Upper lobe of left lung (tissue), 4 donors: ENCODE measurements at regions not wholly inside any gene's neighbourhood (a gene's known extent, or its start where the extent isn't known, plus 50 kb on each side); places are given as distances from the start of the nearest gene placed in this dataset.

Source experiments
- CTCF ChIP-seq, 6 experiments: fragments of 450-650 bp in 4 of 6; fragments of 200-600 bp in 2 of 6; sonication (generic) in 2 of 6; IDR thresholded peaks; one replicate each; pipeline ENCODE4 v1.5.1; 2016 to 2019; ENCODE audit warnings: antibody characterized with exemption in 6 of 6
- EP300 ChIP-seq, 4 donors: sonication (generic); formaldehyde crosslinking; IDR thresholded peaks; one replicate each; pipeline ENCODE4 v1.5.1; 2017; ENCODE audit warnings: antibody characterized with exemption in 4 of 4, control low read depth in 2 of 4
- POLR2A ChIP-seq, 4 donors: fragments of 450-650 bp; IDR thresholded peaks; one replicate each; pipeline ENCODE4 v1.5.1; 2016 to 2017; ENCODE audit warnings: antibody characterized with exemption in 4 of 4, mild to moderate bottlenecking in 2 of 4
- POLR2AphosphoS5 ChIP-seq, 2 donors: sonication (generic); formaldehyde crosslinking; IDR thresholded peaks; one replicate each; pipeline ENCODE4 v1.5.1; 2017; ENCODE audit warnings: antibody characterized with exemption in 2 of 2

- no peak for TF ChIP-seq POLR2AphosphoS5 (IDR thresholded peaks at IDR 0.05)
- TF ChIP-seq CTCF (IDR thresholded peaks at IDR 0.05), result no peak
- no peak for TF ChIP-seq POLR2A (IDR thresholded peaks at IDR 0.05)
- TF ChIP-seq EP300 (IDR thresholded peaks at IDR 0.05), result no peak
These were observed 388.1 kb upstream of the SLC14A2 start for GRCh38 chr18:45227001-45227742.
